ENCODE measurements at regions not wholly inside any gene's neighbourhood (a gene's known extent, or its start where the extent isn't known, plus 50 kb on each side); places are given as distances from the start of the nearest gene placed in this dataset.

- Mint-ChIP-seq H3K27me3 (no peaks in the 10 kb centered on the region), H3K36me3 (ENCODE audit: low read depth) (peaks cover 2% of the 10 kb centered on the region), H3K27ac (no peak overlapping the region), H3K4me3 (no peak overlapping the region), H3K9me3 (no peaks in the 10 kb centered on the region), H3K4me1 (ENCODE audit: low read depth) (no peaks in the 10 kb centered on the region)
- DNase-seq (no peak), ATAC-seq (no peak)
- intact Hi-C loops (cut with micrococcal nuclease), result no loop called here
- TF ChIP-seq, protein P1, sequence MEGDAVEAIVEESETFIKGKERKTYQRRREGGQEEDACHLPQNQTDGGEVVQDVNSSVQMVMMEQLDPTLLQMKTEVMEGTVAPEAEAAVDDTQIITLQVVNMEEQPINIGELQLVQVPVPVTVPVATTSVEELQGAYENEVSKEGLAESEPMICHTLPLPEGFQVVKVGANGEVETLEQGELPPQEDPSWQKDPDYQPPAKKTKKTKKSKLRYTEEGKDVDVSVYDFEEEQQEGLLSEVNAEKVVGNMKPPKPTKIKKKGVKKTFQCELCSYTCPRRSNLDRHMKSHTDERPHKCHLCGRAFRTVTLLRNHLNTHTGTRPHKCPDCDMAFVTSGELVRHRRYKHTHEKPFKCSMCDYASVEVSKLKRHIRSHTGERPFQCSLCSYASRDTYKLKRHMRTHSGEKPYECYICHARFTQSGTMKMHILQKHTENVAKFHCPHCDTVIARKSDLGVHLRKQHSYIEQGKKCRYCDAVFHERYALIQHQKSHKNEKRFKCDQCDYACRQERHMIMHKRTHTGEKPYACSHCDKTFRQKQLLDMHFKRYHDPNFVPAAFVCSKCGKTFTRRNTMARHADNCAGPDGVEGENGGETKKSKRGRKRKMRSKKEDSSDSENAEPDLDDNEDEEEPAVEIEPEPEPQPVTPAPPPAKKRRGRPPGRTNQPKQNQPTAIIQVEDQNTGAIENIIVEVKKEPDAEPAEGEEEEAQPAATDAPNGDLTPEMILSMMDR (IDR thresholded peaks at IDR 0.05), result no peak
- POLR2A ChIA-PET, result no interaction called here
- CTCF ChIA-PET, result no interaction called here
Observed at GRCh38 chr1:194208674-194209073, 1022.3 kb upstream of the B3GALT2 start.

- CTCF ChIA-PET, result interaction anchor here (0.9 kb wide), 1 partner anchor 14 kb away, joined by 3 read pairs; no protein-coding TSS in a partner anchor
- no peaks in the 10 kb centered on the region for H3K36me3 Mint-ChIP-seq (ENCODE audit: low read depth)
- POLR2A ChIA-PET, result no interaction called here
- DNase-seq (no peak), ATAC-seq (no peak)
- no peaks in the 10 kb centered on the region for H3K27me3 Mint-ChIP-seq
- TF ChIP-seq, protein P1 (IDR thresholded peaks at IDR 0.05), result no peak
- intact Hi-C loops (cut with micrococcal nuclease), result no loop called here
- H3K9me3 Mint-ChIP-seq, result no peaks in the 10 kb centered on the region
- H3K4me3 Mint-ChIP-seq, result no peak overlapping the region
- no peak overlapping the region for H3K27ac Mint-ChIP-seq
- H3K4me1 Mint-ChIP-seq (ENCODE audit: low read depth), result no peaks in the 10 kb centered on the region
Observed at GRCh38 chr1:194196562-194196961, 1010.1 kb upstream of the B3GALT2 start.

GRCh38 chr1:194194724-194195123 is 1008.3 kb upstream of the B3GALT2 start:
- CTCF ChIA-PET, result no interaction called here
- no peaks in the 10 kb centered on the region for H3K9me3 Mint-ChIP-seq
- no peak for DNase-seq
- no peaks in the 10 kb centered on the region for H3K36me3 Mint-ChIP-seq (ENCODE audit: low read depth)
- no peak overlapping the region for H3K27ac Mint-ChIP-seq
- TF ChIP-seq, protein P1 (IDR thresholded peaks at IDR 0.05), result no peak
- intact Hi-C loops (cut with micrococcal nuclease), result no loop called here
- no peak overlapping the region for H3K4me3 Mint-ChIP-seq
- H3K27me3 Mint-ChIP-seq, result no peaks in the 10 kb centered on the region
- POLR2A ChIA-PET, result no interaction called here
- no peaks in the 10 kb centered on the region for H3K4me1 Mint-ChIP-seq (ENCODE audit: low read depth)
- ATAC-seq, result no peak

- TF ChIP-seq, protein P1 (IDR thresholded peaks at IDR 0.05), result no peak
- Mint-ChIP-seq H3K27ac (no peak overlapping the region), H3K9me3 (no peaks in the 10 kb centered on the region), H3K4me3 (no peak overlapping the region), H3K4me1 (ENCODE audit: low read depth) (no peaks in the 10 kb centered on the region), H3K27me3 (no peaks in the 10 kb centered on the region), H3K36me3 (ENCODE audit: low read depth) (no peaks in the 10 kb centered on the region)
- no peak for ATAC-seq
- intact Hi-C loops (cut with micrococcal nuclease), result no loop called here
- DNase-seq, result no peak
- ChIA-PET POLR2A (no interaction called here), CTCF (no interaction called here)
Observed at GRCh38 chr1:194184974-194185373, 998.6 kb upstream of the B3GALT2 start.

DNA sequence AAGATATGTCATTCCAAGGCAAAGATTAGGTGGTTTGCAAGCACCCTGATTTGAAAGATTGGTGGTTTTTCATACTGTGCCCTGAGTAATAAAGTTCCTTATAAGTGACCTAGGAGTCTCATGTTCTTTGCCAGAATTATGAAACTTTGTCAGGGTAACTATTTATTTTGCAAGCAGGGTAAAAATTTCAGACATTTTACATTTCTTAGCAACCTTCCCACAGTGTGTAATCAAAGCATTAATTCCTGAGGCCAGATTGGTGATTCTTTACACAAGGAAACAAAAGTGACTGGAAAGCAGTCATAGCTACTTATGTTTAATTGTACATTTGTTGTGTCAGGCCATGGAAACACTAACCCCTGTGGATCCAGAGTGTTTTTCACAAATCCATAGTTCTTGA is 998.0 kb upstream of the B3GALT2 start:
- no peak for ATAC-seq
- intact Hi-C loops (cut with micrococcal nuclease), result no loop called here
- no peaks in the 10 kb centered on the region for H3K9me3 Mint-ChIP-seq
- no peak overlapping the region for H3K27ac Mint-ChIP-seq
- H3K36me3 Mint-ChIP-seq (ENCODE audit: low read depth), result no peaks in the 10 kb centered on the region
- TF ChIP-seq, protein P1 (IDR thresholded peaks at IDR 0.05), result no peak
- no peaks in the 10 kb centered on the region for H3K27me3 Mint-ChIP-seq
- CTCF ChIA-PET, result no interaction called here
- POLR2A ChIA-PET, result no interaction called here
- H3K4me1 Mint-ChIP-seq (ENCODE audit: low read depth), result no peaks in the 10 kb centered on the region
- no peak for DNase-seq
- no peak overlapping the region for H3K4me3 Mint-ChIP-seq
